ENCODE measurements at regions not wholly inside any gene's neighbourhood (a gene's known extent, or its start where the extent isn't known, plus 50 kb on each side); places are given as distances from the start of the nearest gene placed in this dataset.

DNA sequence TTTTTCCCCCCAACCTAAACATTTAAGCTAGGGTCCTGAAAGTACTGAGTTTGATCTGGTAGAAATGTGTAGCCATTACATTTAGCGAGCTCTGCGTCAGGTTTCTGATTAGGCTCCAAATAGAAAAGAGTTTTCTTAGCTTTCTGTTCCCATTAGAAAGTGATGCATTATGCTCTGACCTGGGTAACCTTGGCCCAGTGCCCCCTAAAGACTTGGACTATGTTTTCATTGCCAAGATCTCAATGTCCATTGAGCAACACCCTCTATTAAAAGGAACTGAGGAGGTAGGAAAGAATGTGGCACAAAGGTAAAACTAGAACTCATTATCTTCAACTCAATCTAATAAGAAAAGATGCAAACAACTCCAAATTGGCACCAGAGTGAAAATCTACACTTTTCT is 358.9 kb upstream of the PCSK5 start:
- H3K27ac ChIP-seq (ENCODE audit: low read length): no peak overlapping the region
- H4K20me1 ChIP-seq (ENCODE audit: insufficient read depth): no peaks in the 10 kb centered on the region
- H3K4me2 ChIP-seq (ENCODE audit: low read length): no peak overlapping the region
- no peaks in the 10 kb centered on the region for H3K9me3 ChIP-seq (ENCODE audit: low read length)
- H3K4me3 ChIP-seq (ENCODE audit: low read length): no peak overlapping the region
- no peaks in the 10 kb centered on the region for H3K27me3 ChIP-seq (ENCODE audit: insufficient read depth, low read depth, low read length)
- H2AFZ ChIP-seq (ENCODE audit: low read depth, low read length): no peak overlapping the region
- peaks cover 2% of the 10 kb centered on the region for H3F3A ChIP-seq (ENCODE audit: insufficient read depth, low read length, poor library complexity, severe bottlenecking)
- H3K9ac ChIP-seq (ENCODE audit: low read length): no peak overlapping the region
- H3K79me2 ChIP-seq (replicated peaks; ENCODE audit: insufficient read depth, low read length): no peaks in the 10 kb centered on the region
- TF ChIP-seq RAD21 (conservative IDR thresholded peaks at IDR 0.05): no peak
- TF ChIP-seq TAF1 (IDR thresholded peaks at IDR 0.05; ENCODE audit: low read depth): no peak
- TF ChIP-seq, protein P1, sequence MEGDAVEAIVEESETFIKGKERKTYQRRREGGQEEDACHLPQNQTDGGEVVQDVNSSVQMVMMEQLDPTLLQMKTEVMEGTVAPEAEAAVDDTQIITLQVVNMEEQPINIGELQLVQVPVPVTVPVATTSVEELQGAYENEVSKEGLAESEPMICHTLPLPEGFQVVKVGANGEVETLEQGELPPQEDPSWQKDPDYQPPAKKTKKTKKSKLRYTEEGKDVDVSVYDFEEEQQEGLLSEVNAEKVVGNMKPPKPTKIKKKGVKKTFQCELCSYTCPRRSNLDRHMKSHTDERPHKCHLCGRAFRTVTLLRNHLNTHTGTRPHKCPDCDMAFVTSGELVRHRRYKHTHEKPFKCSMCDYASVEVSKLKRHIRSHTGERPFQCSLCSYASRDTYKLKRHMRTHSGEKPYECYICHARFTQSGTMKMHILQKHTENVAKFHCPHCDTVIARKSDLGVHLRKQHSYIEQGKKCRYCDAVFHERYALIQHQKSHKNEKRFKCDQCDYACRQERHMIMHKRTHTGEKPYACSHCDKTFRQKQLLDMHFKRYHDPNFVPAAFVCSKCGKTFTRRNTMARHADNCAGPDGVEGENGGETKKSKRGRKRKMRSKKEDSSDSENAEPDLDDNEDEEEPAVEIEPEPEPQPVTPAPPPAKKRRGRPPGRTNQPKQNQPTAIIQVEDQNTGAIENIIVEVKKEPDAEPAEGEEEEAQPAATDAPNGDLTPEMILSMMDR (IDR thresholded peaks at IDR 0.05; ENCODE audit: poor library complexity, severe bottlenecking): no peak
- TF ChIP-seq REST (IDR thresholded peaks at IDR 0.05; ENCODE audit: borderline replicate concordance): no peak
- TF ChIP-seq MXI1 (conservative IDR thresholded peaks at IDR 0.05; ENCODE audit: poor library complexity, severe bottlenecking): no peak
- no peak for TF ChIP-seq POLR2AphosphoS5 (IDR thresholded peaks at IDR 0.05)
- TF ChIP-seq EZH2 (IDR thresholded peaks at IDR 0.05; ENCODE audit: borderline replicate concordance, insufficient read depth, low read length, poor library complexity, severe bottlenecking): no peak
- TF ChIP-seq SMC3 (conservative IDR thresholded peaks at IDR 0.05; ENCODE audit: poor library complexity): no peak
- no peak for TF ChIP-seq EP300 (conservative IDR thresholded peaks at IDR 0.05; ENCODE audit: poor library complexity, severe bottlenecking)
- H3K9me2 ChIP-seq (ENCODE audit: insufficient read depth, low read length): no peaks in the 10 kb centered on the region
- H3K36me3 ChIP-seq (ENCODE audit: insufficient read depth, low read length): no peaks in the 10 kb centered on the region

DNA sequence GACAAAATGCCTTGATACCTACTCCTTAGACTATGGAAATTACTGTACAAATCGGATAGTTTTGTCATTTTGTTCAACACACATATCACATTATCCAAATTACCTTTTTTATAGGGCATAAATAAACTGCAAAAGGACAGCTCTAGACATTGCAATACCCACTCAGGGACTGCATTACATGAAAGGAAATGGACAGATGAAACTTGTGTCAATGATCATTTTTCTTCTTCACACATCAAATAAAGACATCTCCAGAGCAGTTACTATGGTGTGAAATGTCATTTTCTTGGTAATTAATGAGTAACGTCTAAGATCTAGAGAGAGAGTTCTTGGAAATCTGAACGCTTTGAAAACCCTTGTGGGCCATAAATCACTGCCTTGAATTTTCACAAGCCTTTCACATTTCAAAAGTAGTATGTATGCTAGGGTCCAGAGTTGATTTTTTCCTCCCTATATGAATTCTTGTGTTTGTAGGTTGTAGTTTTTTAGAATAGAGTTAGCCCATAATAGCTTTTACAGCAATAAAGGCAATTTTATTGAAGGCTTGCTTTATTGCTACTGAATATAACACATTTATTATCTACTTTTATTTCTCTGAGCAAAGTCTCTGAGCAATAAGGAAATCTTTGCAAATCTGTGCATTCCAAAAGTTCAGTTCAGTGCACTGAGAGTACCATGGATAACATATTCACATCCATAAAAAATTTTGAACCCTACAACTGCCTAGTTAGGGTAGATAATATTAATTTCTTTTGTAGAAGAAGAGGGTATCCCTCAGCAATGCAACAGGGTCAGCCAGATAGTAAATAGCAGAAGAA is 358.0 kb upstream of the PCSK5 start:
- Histone ChIP-seq H3K27ac (ENCODE audit: low read length) (no peak overlapping the region), H3K27me3 (ENCODE audit: insufficient read depth, low read depth, low read length) (no peaks in the 10 kb centered on the region), H3K9me2 (ENCODE audit: insufficient read depth, low read length) (no peaks in the 10 kb centered on the region), H3K9ac (ENCODE audit: low read length) (no peak overlapping the region), H3K9me3 (ENCODE audit: low read length) (no peaks in the 10 kb centered on the region), H3K36me3 (ENCODE audit: insufficient read depth, low read length) (no peaks in the 10 kb centered on the region), H3F3A (ENCODE audit: insufficient read depth, low read length, poor library complexity, severe bottlenecking) (peaks cover 2% of the 10 kb centered on the region), H4K20me1 (ENCODE audit: insufficient read depth) (no peaks in the 10 kb centered on the region), H3K4me3 (ENCODE audit: low read length) (no peak overlapping the region), H3K79me2 (replicated peaks; ENCODE audit: insufficient read depth, low read length) (no peaks in the 10 kb centered on the region), H2AFZ (ENCODE audit: low read depth, low read length) (no peak overlapping the region), H3K4me2 (ENCODE audit: low read length) (no peak overlapping the region)
- no peak for TF ChIP-seq POLR2AphosphoS5 (IDR thresholded peaks at IDR 0.05)
- TF ChIP-seq, protein P1 (IDR thresholded peaks at IDR 0.05; ENCODE audit: poor library complexity, severe bottlenecking): no peak
